ENCODE measurements at regions not wholly inside any gene's neighbourhood (a gene's known extent, or its start where the extent isn't known, plus 50 kb on each side); places are given as distances from the start of the nearest gene placed in this dataset.

- Histone ChIP-seq H3K9ac (ENCODE audit: insufficient read depth in 1 of 2, low read depth in 2 of 2, low read length in 2 of 2) (no peak overlapping the region), H2AFZ (ENCODE audit: low read depth, low read length) (no peak overlapping the region), H3K79me2 (ENCODE audit: control insufficient read depth, insufficient read depth, low read length) (no peaks in the 10 kb centered on the region), H4K20me1 (replicated peaks; ENCODE audit: control insufficient read depth, insufficient read depth, low read length) (no peaks in the 10 kb centered on the region), H3K27me3 (ENCODE audit: control insufficient read depth in 2 of 2, insufficient read depth in 2 of 2, low read length in 2 of 2) (no peaks in the 10 kb centered on the region; a peak in 1 of 5 replicates), H3K27ac (ENCODE audit: extremely low read depth, low read depth, low read length) (no peak overlapping the region), H3K9me3 (replicated peaks; ENCODE audit: control insufficient read depth, insufficient read depth, low read depth, low read length) (no peaks in the 10 kb centered on the region), H3K4me1 (replicated peaks in 1 of 2; ENCODE audit: control insufficient read depth in 2 of 2, insufficient read depth in 2 of 2, low read length in 2 of 2) (no peaks in the 10 kb centered on the region), H3K4me2 (ENCODE audit: insufficient read depth, low read length) (no peak overlapping the region), H3K4me3 (no peak overlapping the region), H3K9me1 (ENCODE audit: control insufficient read depth, insufficient read depth, low read length) (no peaks in the 10 kb centered on the region), H3K36me3 (ENCODE audit: control insufficient read depth, insufficient read depth, low read length) (no peaks in the 10 kb centered on the region)
- FAIRE-seq (no peak), DNase-seq (ENCODE audit: extremely low read depth in 1 of 4, low spot score in 3 of 4) (no peak), ATAC-seq (no peak)
- POLR2A ChIA-PET = no interaction called here
- CTCF ChIA-PET (ENCODE audit: low intra/inter-chr PET ratio) = no interaction called here
- 50% methylated on average over 2 of the region's 2 CpGs for WGBS (ENCODE audit: insufficient coverage, low coverage, missing lambda C conversion rate)
- intact Hi-C loops (cut with micrococcal nuclease) = no loop called here
- no TSS peak for BruUV-seq (replicated peaks)
- in situ Hi-C loops (cut with MboI) = no loop called here
- TF ChIP-seq RCOR1 (IDR thresholded peaks at IDR 0.05; ENCODE audit: borderline replicate concordance in 1 of 2, low read depth in 2 of 2, low read length in 2 of 2) (no peak), BRF1 (IDR thresholded peaks at IDR 0.05; ENCODE audit: borderline replicate concordance, extremely low read depth, insufficient read length) (no peak), EP300 (IDR thresholded peaks at IDR 0.05; ENCODE audit: low read length) (no peak), HSF4 (CRISPR knock-in tag; IDR thresholded peaks at IDR 0.05; ENCODE audit: borderline replicate concordance) (no peak), ZNF395 (CRISPR knock-in tag; IDR thresholded peaks at IDR 0.05) (no peak), MXD1 (CRISPR knock-in tag; IDR thresholded peaks at IDR 0.05; ENCODE audit: borderline replicate concordance, poor library complexity, severe bottlenecking) (no peak), NUFIP1 (IDR thresholded peaks at IDR 0.05; ENCODE audit: partially characterized antibody) (no peak), ZNF324 (CRISPR knock-in tag; IDR thresholded peaks at IDR 0.05) (no peak), MAX (CRISPR knock-in tag; IDR thresholded peaks at IDR 0.05) (no peak), ZBTB9 (CRISPR knock-in tag; IDR thresholded peaks at IDR 0.05) (no peak), SMC3 (conservative IDR thresholded peaks at IDR 0.05; ENCODE audit: insufficient read depth, low read depth, low read length) (no peak), ZC3H4 (CRISPR knock-in tag; IDR thresholded peaks at IDR 0.05; ENCODE audit: borderline replicate concordance) (no peak), USF2 (CRISPR knock-in tag; IDR thresholded peaks at IDR 0.05) (no peak), NR0B1 (IDR thresholded peaks at IDR 0.05; ENCODE audit: partially characterized antibody) (no peak), ELF1 (tag; IDR thresholded peaks at IDR 0.05) (no peak), ZNF76 (CRISPR knock-in tag; IDR thresholded peaks at IDR 0.05; ENCODE audit: borderline replicate concordance) (no peak), ZNF282 (CRISPR knock-in tag; IDR thresholded peaks at IDR 0.05) (no peak)
Observed at GRCh38 chr2:207269038-207269437, 103.3 kb upstream of the KLF7 start.

Measured in K562 (cell line).